Stomach (tissue), 4 donors: ENCODE measurements at regions not wholly inside any gene's neighbourhood (a gene's known extent, or its start where the extent isn't known, plus 50 kb on each side); places are given as distances from the start of the nearest gene placed in this dataset.

Experiments
- POLR2A ChIP-seq, 4 donors: fragments of 450-650 bp; IDR thresholded peaks; one replicate each; pipeline ENCODE4 v1.6.1; 2016; ENCODE audit warnings: antibody characterized with exemption in 4 of 4, control low read depth in 2 of 4, mild to moderate bottlenecking in 1 of 4, moderate library complexity in 1 of 4
- POLR2AphosphoS5 ChIP-seq, 3 donors: sonication (generic); formaldehyde crosslinking; IDR thresholded peaks; one replicate each; pipeline ENCODE4 v1.6.1; 2016; ENCODE audit warnings: antibody characterized with exemption in 3 of 3
- TF ChIP-seq, protein P1 (sequence below), 7 experiments: fragments of 450-650 bp in 4 of 7; fragments of 200-600 bp in 3 of 7; sonication (generic) in 3 of 7; IDR thresholded peaks; one replicate each; pipeline ENCODE4 v1.5.1; 2016 to 2019; ENCODE audit warnings: antibody characterized with exemption in 7 of 7, control low read depth in 2 of 7, mild to moderate bottlenecking in 1 of 7

GRCh38 chr5:31049936-31050704 is 143.4 kb upstream of the CDH6 start:
- TF ChIP-seq POLR2A (IDR thresholded peaks at IDR 0.05) (no peak), POLR2AphosphoS5 (IDR thresholded peaks at IDR 0.05) (no peak)
- TF ChIP-seq, protein P1, sequence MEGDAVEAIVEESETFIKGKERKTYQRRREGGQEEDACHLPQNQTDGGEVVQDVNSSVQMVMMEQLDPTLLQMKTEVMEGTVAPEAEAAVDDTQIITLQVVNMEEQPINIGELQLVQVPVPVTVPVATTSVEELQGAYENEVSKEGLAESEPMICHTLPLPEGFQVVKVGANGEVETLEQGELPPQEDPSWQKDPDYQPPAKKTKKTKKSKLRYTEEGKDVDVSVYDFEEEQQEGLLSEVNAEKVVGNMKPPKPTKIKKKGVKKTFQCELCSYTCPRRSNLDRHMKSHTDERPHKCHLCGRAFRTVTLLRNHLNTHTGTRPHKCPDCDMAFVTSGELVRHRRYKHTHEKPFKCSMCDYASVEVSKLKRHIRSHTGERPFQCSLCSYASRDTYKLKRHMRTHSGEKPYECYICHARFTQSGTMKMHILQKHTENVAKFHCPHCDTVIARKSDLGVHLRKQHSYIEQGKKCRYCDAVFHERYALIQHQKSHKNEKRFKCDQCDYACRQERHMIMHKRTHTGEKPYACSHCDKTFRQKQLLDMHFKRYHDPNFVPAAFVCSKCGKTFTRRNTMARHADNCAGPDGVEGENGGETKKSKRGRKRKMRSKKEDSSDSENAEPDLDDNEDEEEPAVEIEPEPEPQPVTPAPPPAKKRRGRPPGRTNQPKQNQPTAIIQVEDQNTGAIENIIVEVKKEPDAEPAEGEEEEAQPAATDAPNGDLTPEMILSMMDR (IDR thresholded peaks at IDR 0.05) = no peak
